SK-N-SH (cell line): ENCODE measurements at regions not wholly inside any gene's neighbourhood (a gene's known extent, or its start where the extent isn't known, plus 50 kb on each side); places are given as distances from the start of the nearest gene placed in this dataset.

Source experiments
- CTCF ChIA-PET: fragments of 300-600, 350-600 bp; formaldehyde crosslinking; extraction: SDS; loops from one replicate; lab custom pipeline; 2021; lab: Yijun Ruan, JAX
- POLR2A ChIA-PET: fragments of 350-600 bp; sonication (Branson Sonifier 250); formaldehyde crosslinking; extraction: SDS; loops from one replicate; lab custom pipeline; 2020; ENCODE audit warnings: antibody characterized with exemption, inconsistent platforms; lab: Yijun Ruan, JAX
- DNase-seq: peaks from one replicate; pipeline ENCODE4 v3.0.0; 2012
- H2AFZ ChIP-seq: fragments of 200-600 bp; sonication (generic); 2 replicates; pipeline ENCODE4 v1.8.1; 2016; ENCODE audit warnings: antibody characterized with exemption, mild to moderate bottlenecking, low read depth
- H3F3A ChIP-seq: fragments of 200-600 bp; sonication (generic); replicated peaks from 2 replicates; pipeline ENCODE3; 2016; ENCODE audit warnings: antibody characterized with exemption, mild to moderate bottlenecking; ENCODE audit not compliant: insufficient read depth
- H3K27ac ChIP-seq, 2 experiments: fragments of 200-500 bp in 1 of 2; fragments of 200-600 bp in 1 of 2; sonication (Bioruptor generic) in 1 of 2; sonication (generic), shearing (Covaris generic) in 1 of 2; 2 replicates each; pipeline versions ENCODE4 v1.5.1 to v1.6.1; 2014 to 2016; ENCODE audit warnings: low read depth in 2 of 2, inconsistent platforms in 1 of 2, low read length in 1 of 2, mild to moderate bottlenecking in 1 of 2, mixed read lengths in 1 of 2
- H3K27me3 ChIP-seq: fragments of 200-600 bp; sonication (generic), shearing (Covaris generic); 2 replicates; pipeline ENCODE4 v1.6.1; 2016; ENCODE audit warnings: mixed run types; ENCODE audit not compliant: insufficient read depth
- H3K36me3 ChIP-seq, 2 experiments: fragments of 200-500 bp in 1 of 2; fragments of 200-600 bp in 1 of 2; sonication (Bioruptor generic) in 1 of 2; sonication (generic) in 1 of 2; replicated peaks in 1 of 2; 2 replicates each; pipeline versions ENCODE3 to v1.5.1; 2014 to 2016; ENCODE audit warnings: low read length in 1 of 2, mild to moderate bottlenecking in 1 of 2; ENCODE audit not compliant: insufficient read depth in 2 of 2, control insufficient read depth in 1 of 2
- H3K4me1 ChIP-seq, 2 experiments: fragments of 200-500 bp in 1 of 2; fragments of 200-600 bp in 1 of 2; sonication (Bioruptor generic) in 1 of 2; sonication (generic), shearing (Covaris generic) in 1 of 2; 2 replicates each; pipeline versions ENCODE4 v1.5.1 to v1.6.1; 2014 to 2016; ENCODE audit warnings: low read depth in 1 of 2, low read length in 1 of 2, mixed run types in 1 of 2; ENCODE audit not compliant: insufficient read depth in 2 of 2, control insufficient read depth in 1 of 2
- H3K4me2 ChIP-seq: fragments of 200-600 bp; sonication (generic), shearing (Covaris generic); 2 replicates; pipeline ENCODE4 v1.6.1; 2017; ENCODE audit warnings: mixed run types
- H3K4me3 ChIP-seq, 2 experiments: fragments of 200-500 bp in 1 of 2; fragments of 200-600 bp in 1 of 2; sonication (Bioruptor generic) in 1 of 2; sonication (generic), shearing (Covaris generic) in 1 of 2; 2 replicates each; pipeline versions ENCODE4 v1.5.1 to v1.8.1; 2014 to 2016; ENCODE audit warnings: low read depth in 2 of 2, inconsistent platforms in 1 of 2, low read length in 1 of 2, mild to moderate bottlenecking in 1 of 2, mixed read lengths in 1 of 2, moderate library complexity in 1 of 2
- H3K79me2 ChIP-seq: fragments of 200-600 bp; sonication (generic); 2 replicates; pipeline ENCODE4 v1.8.1; 2017; ENCODE audit warnings: mild to moderate bottlenecking; ENCODE audit not compliant: insufficient read depth
- H3K9ac ChIP-seq: fragments of 200-600 bp; sonication (generic); 2 replicates; pipeline ENCODE4 v1.6.1; 2017; ENCODE audit warnings: mixed run types
- H3K9me2 ChIP-seq: fragments of 200-600 bp; sonication (generic); 2 replicates; pipeline ENCODE4 v1.6.1; 2017; ENCODE audit warnings: mixed run types
- H3K9me3 ChIP-seq: fragments of 200-600 bp; sonication (generic); 2 replicates; pipeline ENCODE4 v1.6.1; 2017; ENCODE audit warnings: mixed run types, mild to moderate bottlenecking, moderate library complexity
- H4K20me1 ChIP-seq: fragments of 200-600 bp; sonication (generic); 2 replicates; pipeline ENCODE4 v1.6.1; 2017; ENCODE audit warnings: mild to moderate bottlenecking, mixed run types; ENCODE audit not compliant: insufficient read depth
- CTCF ChIP-seq: fragments of 200-600 bp; sonication (generic); IDR thresholded peaks from 2 replicates; pipeline ENCODE4 v1.6.1; 2017; ENCODE audit warnings: antibody characterized with exemption, mild to moderate bottlenecking, moderate library complexity
- EZH2phosphoT487 ChIP-seq: fragments of 200-600 bp; sonication (generic); IDR thresholded peaks from 2 replicates; pipeline ENCODE4 v1.6.1; 2017; ENCODE audit warnings: low read depth, mixed run types, mild to moderate bottlenecking, antibody characterized with exemption, moderate library complexity, borderline replicate concordance
- IRF3 ChIP-seq: fragments of 150-350 bp; IDR thresholded peaks from 2 replicates; pipeline ENCODE4 v1.6.1; 2016; ENCODE audit warnings: mild to moderate bottlenecking, low read depth, low read length
- MXI1 ChIP-seq: IDR thresholded peaks from 2 replicates; pipeline ENCODE4 v1.6.1; 2012; ENCODE audit warnings: mild to moderate bottlenecking, low read depth, low read length, improper control_type of control experiment
- NRF1 ChIP-seq: IDR thresholded peaks from 2 replicates; pipeline ENCODE4 v1.6.1; 2012; ENCODE audit warnings: low read depth, mild to moderate bottlenecking, low read length
- PBX3 ChIP-seq: IDR thresholded peaks from 2 replicates; pipeline ENCODE4; 2012
- POLR2AphosphoS5 ChIP-seq: IDR thresholded peaks from 2 replicates; pipeline ENCODE4 v1.6.1; 2012; ENCODE audit warnings: low read depth, low read length
- RAD21 ChIP-seq: IDR thresholded peaks from 2 replicates; pipeline ENCODE4 v1.6.1; 2012; ENCODE audit warnings: mild to moderate bottlenecking, low read length
- REST ChIP-seq: IDR thresholded peaks from 2 replicates; pipeline ENCODE4 v1.6.1; 2012; ENCODE audit warnings: mild to moderate bottlenecking, low read depth, low read length, moderate library complexity
- RFX5 ChIP-seq: IDR thresholded peaks from 2 replicates; pipeline ENCODE4 v1.6.1; 2012; ENCODE audit warnings: mild to moderate bottlenecking, improper control_type of control experiment, low read length
- RXRA ChIP-seq: IDR thresholded peaks from 2 replicates; pipeline ENCODE4 v1.4.0; 2012; ENCODE audit warnings: low read depth, mild to moderate bottlenecking, borderline replicate concordance
- TAF1 ChIP-seq: IDR thresholded peaks from 2 replicates; pipeline ENCODE4 v1.6.1; 2012; ENCODE audit warnings: low read depth, mild to moderate bottlenecking, low read length, moderate library complexity, borderline replicate concordance
- YY1 ChIP-seq: IDR thresholded peaks from 2 replicates; pipeline ENCODE4 v1.4.0; 2012; ENCODE audit warnings: low read depth, mild to moderate bottlenecking
- WGBS: methylation state at CpG from one replicate; pipeline ENCODE4 v1.1.6; 2017; ENCODE audit warnings: low lambda C conversion rate; 5-methylcytosine and 5-hydroxymethylcytosine counted together

GRCh38 chr1:88461007-88461406, 223.1 kb upstream of the PKN2 start:
- H3K79me2 ChIP-seq: no peaks in the 10 kb centered on the region
- WGBS: 0% methylated on average over 2 of the region's 2 CpGs
- no peak overlapping the region for H3K4me2 ChIP-seq
- no peak overlapping the region for H3K9ac ChIP-seq
- ChIA-PET CTCF (interaction anchor here (0.8 to 1.5 kb wide), 2 partner anchors 9 to 474 kb away, joined by 4 read pairs; no protein-coding TSS in a partner anchor), POLR2A (no interaction called here)
- H3F3A ChIP-seq: peaks cover 5% of the 10 kb centered on the region
- H3K27ac ChIP-seq: no peak overlapping the region
- H4K20me1 ChIP-seq: no peaks in the 10 kb centered on the region
- peaks cover 6% of the 10 kb centered on the region; the same call in 1 of the 2 replicates for H3K27me3 ChIP-seq
- no peak for DNase-seq
- H2AFZ ChIP-seq: no peak overlapping the region
- no peak overlapping the region for H3K4me3 ChIP-seq
- H3K36me3 ChIP-seq: no peaks in the 10 kb centered on the region
- no peaks in the 10 kb centered on the region for H3K9me3 ChIP-seq
- no peak for TF ChIP-seq CTCF
- TF ChIP-seq PBX3: no peak
- TF ChIP-seq EZH2phosphoT487: no peak
- no peak for TF ChIP-seq REST
- TF ChIP-seq RAD21: no peak
- no peak for TF ChIP-seq POLR2AphosphoS5
- TF ChIP-seq NRF1: no peak
- no peak for TF ChIP-seq YY1
- no peak for TF ChIP-seq RXRA
- TF ChIP-seq RFX5: no peak
- TF ChIP-seq IRF3: no peak
- no peak for TF ChIP-seq TAF1
- TF ChIP-seq MXI1: no peak
- no peaks in the 10 kb centered on the region; a peak in 1 of 4 replicates for H3K4me1 ChIP-seq
- no peaks in the 10 kb centered on the region for H3K9me2 ChIP-seq
